ENCODE measurements at regions not wholly inside any gene's neighbourhood (a gene's known extent, or its start where the extent isn't known, plus 50 kb on each side); places are given as distances from the start of the nearest gene placed in this dataset.

DNA sequence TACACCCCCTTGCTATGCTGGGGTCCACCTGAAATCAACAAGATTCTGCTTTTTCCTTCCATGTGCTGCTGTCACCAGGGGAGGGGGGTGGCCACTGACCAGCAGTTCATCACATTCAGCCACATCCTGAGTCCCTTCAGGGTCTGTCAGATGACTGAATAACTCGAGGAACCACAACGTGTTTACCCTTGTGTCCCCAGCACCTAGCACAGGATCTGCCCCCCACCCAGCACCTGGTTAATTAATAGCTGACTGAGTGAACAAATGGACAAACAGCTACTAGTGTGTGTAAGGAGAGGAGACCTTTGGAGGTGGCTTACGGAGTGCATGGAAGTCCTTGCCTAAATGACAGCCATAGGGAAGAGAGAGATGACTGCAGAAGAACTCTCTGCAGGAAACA is 119.5 kb upstream of the NCAM1 start:
- DNase-seq, result no peak
- TF ChIP-seq POLR2A (IDR thresholded peaks at IDR 0.05), result no peak
- TF ChIP-seq, protein P1, sequence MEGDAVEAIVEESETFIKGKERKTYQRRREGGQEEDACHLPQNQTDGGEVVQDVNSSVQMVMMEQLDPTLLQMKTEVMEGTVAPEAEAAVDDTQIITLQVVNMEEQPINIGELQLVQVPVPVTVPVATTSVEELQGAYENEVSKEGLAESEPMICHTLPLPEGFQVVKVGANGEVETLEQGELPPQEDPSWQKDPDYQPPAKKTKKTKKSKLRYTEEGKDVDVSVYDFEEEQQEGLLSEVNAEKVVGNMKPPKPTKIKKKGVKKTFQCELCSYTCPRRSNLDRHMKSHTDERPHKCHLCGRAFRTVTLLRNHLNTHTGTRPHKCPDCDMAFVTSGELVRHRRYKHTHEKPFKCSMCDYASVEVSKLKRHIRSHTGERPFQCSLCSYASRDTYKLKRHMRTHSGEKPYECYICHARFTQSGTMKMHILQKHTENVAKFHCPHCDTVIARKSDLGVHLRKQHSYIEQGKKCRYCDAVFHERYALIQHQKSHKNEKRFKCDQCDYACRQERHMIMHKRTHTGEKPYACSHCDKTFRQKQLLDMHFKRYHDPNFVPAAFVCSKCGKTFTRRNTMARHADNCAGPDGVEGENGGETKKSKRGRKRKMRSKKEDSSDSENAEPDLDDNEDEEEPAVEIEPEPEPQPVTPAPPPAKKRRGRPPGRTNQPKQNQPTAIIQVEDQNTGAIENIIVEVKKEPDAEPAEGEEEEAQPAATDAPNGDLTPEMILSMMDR (IDR thresholded peaks at IDR 0.05), result no peak
- Histone ChIP-seq H3K27me3 (no peaks in the 10 kb centered on the region), H3K36me3 (no peaks in the 10 kb centered on the region), H3K4me3 (no peak overlapping the region), H3K9me3 (no peaks in the 10 kb centered on the region), H3K4me1 (no peaks in the 10 kb centered on the region), H3K27ac (no peak overlapping the region)
- intact Hi-C loops (cut with DNase I; ENCODE audit: low total_unique reads), result no loop called here

DNA sequence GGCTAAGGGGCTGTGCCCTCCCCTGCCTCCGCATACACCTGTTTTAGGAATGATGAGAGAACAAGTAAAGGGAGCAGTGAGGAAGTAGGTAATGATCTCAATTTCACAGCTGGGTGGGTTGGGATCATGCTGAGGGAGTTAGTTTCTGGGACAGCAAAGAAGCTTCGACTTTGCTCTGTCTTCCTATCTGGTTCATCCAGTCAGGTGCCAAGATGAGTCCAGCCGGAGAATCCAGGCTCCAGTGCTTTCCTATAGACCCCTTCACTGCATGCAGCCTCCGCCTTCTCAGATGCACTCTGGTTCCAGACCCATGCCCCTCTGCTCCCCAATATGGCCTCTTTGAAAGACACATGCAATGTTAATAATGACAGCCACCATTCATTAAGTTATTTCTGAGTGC is 119.1 kb upstream of the NCAM1 start:
- intact Hi-C loops (cut with DNase I; ENCODE audit: low total_unique reads), result no loop called here
- Histone ChIP-seq H3K4me1 (no peaks in the 10 kb centered on the region), H3K9me3 (no peaks in the 10 kb centered on the region), H3K36me3 (no peaks in the 10 kb centered on the region), H3K27ac (no peak overlapping the region), H3K27me3 (no peaks in the 10 kb centered on the region), H3K4me3 (no peak overlapping the region)
- TF ChIP-seq, protein P1 (IDR thresholded peaks at IDR 0.05), result no peak
- no peak for TF ChIP-seq POLR2A (IDR thresholded peaks at IDR 0.05)
- DNase-seq, result no peak

DNA sequence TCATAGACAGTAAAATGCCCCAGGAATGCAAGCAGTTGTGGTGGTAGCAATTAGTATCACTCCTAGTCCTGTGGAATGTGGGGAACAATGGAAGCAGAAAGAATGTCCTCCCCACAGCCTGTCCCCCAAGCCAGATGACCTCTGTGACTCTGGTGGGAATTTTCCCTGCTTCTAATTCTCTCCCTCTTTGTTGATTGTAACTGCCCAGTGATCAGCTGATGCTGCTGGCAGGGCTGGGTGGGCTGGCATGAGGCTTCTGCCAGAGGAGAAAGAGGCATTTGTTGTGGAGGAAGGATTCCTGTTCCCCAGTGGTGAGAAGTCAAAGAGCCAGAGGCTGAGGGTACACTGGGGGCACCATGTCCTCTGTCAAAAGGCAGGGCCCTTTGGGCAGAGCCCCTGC is 116.7 kb upstream of the NCAM1 start:
- no peak overlapping the region for H3K4me3 ChIP-seq
- H3K27ac ChIP-seq, result no peak overlapping the region
- no peaks in the 10 kb centered on the region for H3K36me3 ChIP-seq
- no peaks in the 10 kb centered on the region for H3K9me3 ChIP-seq
- H3K4me1 ChIP-seq, result no peaks in the 10 kb centered on the region
- TF ChIP-seq POLR2A (IDR thresholded peaks at IDR 0.05), result no peak
- TF ChIP-seq, protein P1 (IDR thresholded peaks at IDR 0.05), result no peak
- H3K27me3 ChIP-seq, result no peaks in the 10 kb centered on the region
- intact Hi-C loops (cut with DNase I; ENCODE audit: low total_unique reads), result no loop called here
- DNase-seq, result no peak

DNA sequence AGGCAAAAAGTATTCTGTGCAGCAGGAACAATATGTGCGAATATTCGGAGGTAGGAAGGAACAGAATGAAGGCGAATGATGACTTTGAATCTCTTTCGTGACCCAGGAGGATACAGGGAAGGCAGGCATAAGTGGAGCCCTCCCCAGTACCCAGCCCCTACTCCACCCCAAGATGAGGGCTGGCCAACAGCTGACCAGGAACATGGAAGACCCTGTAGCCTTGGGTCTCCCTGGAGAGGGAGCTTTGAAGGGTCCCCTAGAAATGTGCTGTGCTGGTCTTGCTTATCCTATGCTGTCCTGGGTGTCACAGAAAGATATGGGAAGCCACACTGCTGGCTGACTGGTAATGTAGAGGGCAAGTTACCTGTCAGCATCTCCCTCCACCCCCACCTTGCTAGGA is 113.7 kb upstream of the NCAM1 start:
- TF ChIP-seq, protein P1 (IDR thresholded peaks at IDR 0.05), result no peak
- TF ChIP-seq POLR2A (IDR thresholded peaks at IDR 0.05), result no peak
- Histone ChIP-seq H3K4me1 (no peaks in the 10 kb centered on the region), H3K36me3 (no peaks in the 10 kb centered on the region), H3K4me3 (no peak overlapping the region), H3K27me3 (no peaks in the 10 kb centered on the region), H3K27ac (no peak overlapping the region), H3K9me3 (no peaks in the 10 kb centered on the region)
- intact Hi-C loops (cut with DNase I; ENCODE audit: low total_unique reads), result no loop called here
- no peak for DNase-seq

DNA sequence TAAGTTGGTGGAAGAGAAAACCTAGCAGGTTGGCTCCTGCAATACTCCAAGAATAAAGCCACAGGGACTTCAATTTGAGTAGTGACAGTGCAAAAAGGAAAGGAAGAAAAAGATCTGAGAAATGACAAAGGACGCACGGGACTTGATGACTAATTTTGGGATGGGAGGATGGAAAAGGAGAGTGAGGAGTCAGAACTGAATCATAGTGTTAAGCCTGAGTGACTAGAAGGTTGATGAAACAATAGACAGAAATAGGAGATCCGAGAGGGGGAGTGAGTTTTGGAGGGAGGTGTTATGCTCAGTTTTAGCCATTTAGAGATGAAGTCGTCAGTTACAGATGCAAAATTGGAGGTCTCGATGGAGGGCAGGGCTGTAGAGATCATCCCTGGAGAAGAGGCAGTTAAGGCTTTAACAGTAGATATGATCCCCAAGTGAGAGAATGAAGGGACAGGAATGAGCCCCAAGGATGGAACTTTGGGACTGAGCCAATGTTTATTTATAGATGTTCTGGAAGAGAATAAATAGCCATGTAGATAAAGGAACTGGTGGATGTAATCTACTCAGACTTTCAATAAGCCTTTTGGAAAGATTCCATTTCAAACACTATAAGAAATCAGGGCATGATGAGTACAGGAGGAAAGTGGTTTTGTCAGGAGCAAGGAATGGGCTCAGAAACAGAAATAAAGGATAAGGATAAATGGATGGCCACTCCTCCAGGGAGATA is 108.9 kb upstream of the NCAM1 start:
- H3K36me3 ChIP-seq, result no peaks in the 10 kb centered on the region
- intact Hi-C loops (cut with DNase I; ENCODE audit: low total_unique reads), result no loop called here
- DNase-seq, result no peak
- TF ChIP-seq, protein P1 (IDR thresholded peaks at IDR 0.05), result no peak
- no peak for TF ChIP-seq POLR2A (IDR thresholded peaks at IDR 0.05)
- H3K4me3 ChIP-seq, result no peak overlapping the region
- H3K9me3 ChIP-seq, result no peaks in the 10 kb centered on the region
- no peaks in the 10 kb centered on the region for H3K27me3 ChIP-seq
- no peak overlapping the region for H3K27ac ChIP-seq
- H3K4me1 ChIP-seq, result no peaks in the 10 kb centered on the region
